Esophagus squamous epithelium (tissue), 5 donors: ENCODE measurements at regions not wholly inside any gene's neighbourhood (a gene's known extent, or its start where the extent isn't known, plus 50 kb on each side); places are given as distances from the start of the nearest gene placed in this dataset.

Source experiments
- DNase-seq: peaks from one replicate; lab custom pipeline; 2025; lab: John Stamatoyannopoulos, UW
- H3K27ac ChIP-seq, 4 donors: fragments of 200-600 bp; sonication (generic); one replicate each; pipeline ENCODE4 v1.5.1; 2016 to 2019; ENCODE audit warnings: mild to moderate bottlenecking in 1 of 4
- H3K27me3 ChIP-seq, 4 donors: fragments of 200-600 bp; sonication (generic); 1 replicate in 3 of 4; 2 replicates in 1 of 4; pipeline versions ENCODE4 v1.5.1 to v1.6.0; 2017 to 2021; ENCODE audit warnings: antibody characterized with exemption in 1 of 4
- H3K36me3 ChIP-seq, 3 donors: fragments of 200-600 bp; sonication (generic); one replicate each; pipeline ENCODE4 v1.5.1; 2016 to 2019
- H3K4me1 ChIP-seq, 3 donors: fragments of 200-600 bp; sonication (generic); one replicate each; pipeline ENCODE4 v1.5.1; 2017 to 2019
- H3K4me3 ChIP-seq, 4 donors: fragments of 200-600 bp; sonication (generic); 1 replicate in 3 of 4; 2 replicates in 1 of 4; pipeline ENCODE4 v1.5.1; 2016 to 2019; ENCODE audit warnings: mild to moderate bottlenecking in 2 of 4, moderate library complexity in 1 of 4
- H3K9me3 ChIP-seq, 3 donors: fragments of 200-600 bp; sonication (generic); one replicate each; pipeline ENCODE4 v1.5.1; 2016 to 2019
- POLR2A ChIP-seq, 4 donors: fragments of 450-650 bp; IDR thresholded peaks; one replicate each; pipeline ENCODE4 v1.6.1; 2017; ENCODE audit warnings: antibody characterized with exemption in 4 of 4, mild to moderate bottlenecking in 4 of 4, moderate library complexity in 3 of 4
- WGBS, 2 donors: methylation state at CpG; one replicate each; pipeline ENCODE4 v1.1.5; 2018; 5-methylcytosine and 5-hydroxymethylcytosine counted together
- intact Hi-C: fragments of 100-400 bp; cut with DNase I; formaldehyde crosslinking; loops from one replicate; pipeline ENCODE4 v1.15.0; 2022
- TF ChIP-seq, protein P1 (sequence below), 6 experiments: fragments of 450-650 bp in 4 of 6; fragments of 200-600 bp in 2 of 6; sonication (generic) in 2 of 6; IDR thresholded peaks; one replicate each; pipeline ENCODE4 v1.5.1; 2016 to 2019; ENCODE audit warnings: antibody characterized with exemption in 6 of 6, mild to moderate bottlenecking in 4 of 6, moderate library complexity in 4 of 6
- donor health status: DM: yes; HTN: yes; CAD: no.

DNA sequence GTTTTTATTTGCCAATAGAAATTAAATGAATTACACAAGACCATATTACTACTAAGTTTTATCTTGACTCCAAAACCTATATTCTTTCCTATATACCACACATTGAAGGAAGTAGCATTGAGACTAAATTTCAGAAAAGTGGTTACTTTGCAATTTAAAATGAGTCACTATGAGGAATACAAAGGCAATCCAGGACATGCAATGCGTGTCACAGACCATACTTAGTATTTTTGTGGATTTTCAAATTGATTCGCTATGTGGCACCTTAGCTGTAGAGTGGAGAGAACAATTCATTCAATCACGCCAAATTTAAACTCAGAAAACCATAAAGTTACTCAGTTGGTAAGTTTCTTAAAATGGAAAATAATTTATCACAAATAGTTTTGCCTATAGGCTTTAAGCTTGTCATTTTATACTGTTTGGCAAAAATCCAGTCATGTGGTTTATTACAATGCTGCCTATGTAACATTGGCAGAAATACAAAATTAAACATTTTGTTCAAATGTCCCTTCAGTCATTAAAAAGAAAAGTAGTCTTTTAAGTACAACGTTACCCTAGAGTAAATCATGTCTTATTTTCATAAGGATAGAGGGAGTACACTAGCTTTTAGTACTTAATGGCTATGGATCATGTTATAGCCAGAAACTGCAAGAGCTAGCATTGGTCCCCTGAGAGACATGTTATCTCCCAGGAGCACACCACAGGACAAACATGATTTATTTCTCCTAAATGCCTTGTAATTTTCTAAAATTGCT, 222.8 kb upstream of the CDH7 start:
- TF ChIP-seq POLR2A (IDR thresholded peaks at IDR 0.05), result no peak
- TF ChIP-seq, protein P1, sequence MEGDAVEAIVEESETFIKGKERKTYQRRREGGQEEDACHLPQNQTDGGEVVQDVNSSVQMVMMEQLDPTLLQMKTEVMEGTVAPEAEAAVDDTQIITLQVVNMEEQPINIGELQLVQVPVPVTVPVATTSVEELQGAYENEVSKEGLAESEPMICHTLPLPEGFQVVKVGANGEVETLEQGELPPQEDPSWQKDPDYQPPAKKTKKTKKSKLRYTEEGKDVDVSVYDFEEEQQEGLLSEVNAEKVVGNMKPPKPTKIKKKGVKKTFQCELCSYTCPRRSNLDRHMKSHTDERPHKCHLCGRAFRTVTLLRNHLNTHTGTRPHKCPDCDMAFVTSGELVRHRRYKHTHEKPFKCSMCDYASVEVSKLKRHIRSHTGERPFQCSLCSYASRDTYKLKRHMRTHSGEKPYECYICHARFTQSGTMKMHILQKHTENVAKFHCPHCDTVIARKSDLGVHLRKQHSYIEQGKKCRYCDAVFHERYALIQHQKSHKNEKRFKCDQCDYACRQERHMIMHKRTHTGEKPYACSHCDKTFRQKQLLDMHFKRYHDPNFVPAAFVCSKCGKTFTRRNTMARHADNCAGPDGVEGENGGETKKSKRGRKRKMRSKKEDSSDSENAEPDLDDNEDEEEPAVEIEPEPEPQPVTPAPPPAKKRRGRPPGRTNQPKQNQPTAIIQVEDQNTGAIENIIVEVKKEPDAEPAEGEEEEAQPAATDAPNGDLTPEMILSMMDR (IDR thresholded peaks at IDR 0.05), result no peak
- intact Hi-C loops, result no loop called here

DNA sequence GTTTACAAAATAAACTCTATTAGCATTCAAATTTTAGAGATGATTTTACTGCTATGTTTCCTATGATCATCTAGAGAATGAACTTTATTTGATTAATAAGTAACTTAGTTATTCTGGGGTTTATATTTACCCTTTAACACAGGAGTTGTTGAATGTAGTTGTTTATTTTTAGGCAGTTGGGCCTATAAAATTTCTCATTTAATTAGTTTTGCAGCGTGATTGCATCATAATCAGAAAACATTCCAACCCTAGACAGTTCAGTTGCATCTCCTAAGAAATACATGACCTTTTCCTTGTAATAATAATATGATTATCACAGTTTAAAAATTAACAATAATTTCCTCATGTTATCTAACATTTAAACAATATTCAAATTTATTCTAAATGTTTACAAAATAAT, 224.7 kb upstream of the CDH7 start:
- H3K27ac ChIP-seq, result no peak overlapping the region
- intact Hi-C loops, result no loop called here
- no peak for DNase-seq
- H3K27me3 ChIP-seq, result no peaks in the 10 kb centered on the region
- no peaks in the 10 kb centered on the region for H3K36me3 ChIP-seq
- no peak overlapping the region for H3K4me3 ChIP-seq
- 46 to 50% methylated on average over 1 of the region's 1 CpG for WGBS, 2 donors
- H3K4me1 ChIP-seq, result no peaks in the 10 kb centered on the region
- no peaks in the 10 kb centered on the region for H3K9me3 ChIP-seq
- TF ChIP-seq POLR2A (IDR thresholded peaks at IDR 0.05), result no peak
- TF ChIP-seq, protein P1 (IDR thresholded peaks at IDR 0.05), result no peak

More for the DNA sequence above, 222.8 kb upstream of the CDH7 start:
- no peaks in the 10 kb centered on the region for H3K27me3 ChIP-seq
- H3K4me1 ChIP-seq, result no peaks in the 10 kb centered on the region
- H3K9me3 ChIP-seq, result no peaks in the 10 kb centered on the region
- no peaks in the 10 kb centered on the region for H3K36me3 ChIP-seq
- 37% methylated on average over 4 of the region's 4 CpGs for WGBS, 2 donors
- H3K27ac ChIP-seq, result no peak overlapping the region
- no peak for DNase-seq
- H3K4me3 ChIP-seq, result no peak overlapping the region

DNA sequence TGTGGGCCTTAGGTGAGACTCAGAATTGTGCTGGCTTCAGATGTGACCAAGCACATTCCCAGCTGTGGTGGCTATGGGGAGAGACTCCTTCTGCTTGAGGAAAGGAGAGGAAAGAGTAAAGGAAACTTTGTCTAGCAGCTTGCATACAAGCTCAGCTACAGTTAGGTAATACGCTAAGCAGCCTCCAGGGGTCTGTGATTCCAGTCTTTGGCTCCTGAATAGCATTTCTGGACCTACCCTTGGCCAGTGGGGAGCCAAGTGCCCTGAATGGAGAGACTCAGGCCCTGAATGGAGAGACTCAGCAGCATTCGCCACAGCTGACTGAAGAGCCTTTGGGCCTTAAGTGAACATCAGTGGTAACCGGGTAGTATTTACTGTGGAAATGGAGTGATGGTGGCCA, 227.4 kb upstream of the CDH7 start:
- WGBS, 2 donors, result 86 to 97% methylated on average over 1 to 3 of the region's 3 CpGs
- intact Hi-C loops, result no loop called here

DNA sequence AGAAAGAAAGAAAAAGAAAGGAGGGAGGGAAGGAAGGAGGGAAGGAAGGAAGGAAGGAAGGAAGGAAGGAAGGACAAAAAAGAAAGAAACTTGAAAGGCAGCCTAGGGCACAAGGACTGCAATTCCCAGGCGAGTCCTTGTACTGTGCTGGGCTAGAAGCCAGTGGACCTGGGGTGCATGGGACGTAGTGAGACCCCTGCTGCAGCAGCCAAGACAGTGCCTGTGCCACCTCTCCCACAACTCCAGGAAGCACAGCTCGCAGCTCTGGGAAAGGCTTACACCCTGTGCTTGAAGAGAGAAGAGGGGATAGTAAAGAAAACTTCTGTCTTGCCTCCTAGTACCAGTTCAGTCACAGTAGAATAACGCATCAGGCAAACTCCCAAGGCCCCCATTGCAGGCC, 227.9 kb upstream of the CDH7 start:
- TF ChIP-seq POLR2A (IDR thresholded peaks at IDR 0.05), result no peak
- TF ChIP-seq, protein P1 (IDR thresholded peaks at IDR 0.05), result no peak
- intact Hi-C loops, result no loop called here
- H3K36me3 ChIP-seq, result no peaks in the 10 kb centered on the region
- H3K27me3 ChIP-seq, result no peaks in the 10 kb centered on the region
- no peak overlapping the region for H3K4me3 ChIP-seq
- no peak for DNase-seq
- H3K9me3 ChIP-seq, result no peaks in the 10 kb centered on the region
- no peaks in the 10 kb centered on the region for H3K4me1 ChIP-seq
- WGBS, 2 donors, result 56 to 63% methylated on average over 3 to 4 of the region's 4 CpGs
- H3K27ac ChIP-seq, result no peak overlapping the region

More for the DNA sequence above, 227.4 kb upstream of the CDH7 start:
- DNase-seq, result no peak
- Histone ChIP-seq H3K4me1 (no peaks in the 10 kb centered on the region), H3K27me3 (no peaks in the 10 kb centered on the region), H3K9me3 (no peaks in the 10 kb centered on the region), H3K27ac (no peak overlapping the region), H3K4me3 (no peak overlapping the region), H3K36me3 (no peaks in the 10 kb centered on the region)
- TF ChIP-seq POLR2A (IDR thresholded peaks at IDR 0.05), result no peak
- TF ChIP-seq, protein P1 (IDR thresholded peaks at IDR 0.05), result no peak

DNA sequence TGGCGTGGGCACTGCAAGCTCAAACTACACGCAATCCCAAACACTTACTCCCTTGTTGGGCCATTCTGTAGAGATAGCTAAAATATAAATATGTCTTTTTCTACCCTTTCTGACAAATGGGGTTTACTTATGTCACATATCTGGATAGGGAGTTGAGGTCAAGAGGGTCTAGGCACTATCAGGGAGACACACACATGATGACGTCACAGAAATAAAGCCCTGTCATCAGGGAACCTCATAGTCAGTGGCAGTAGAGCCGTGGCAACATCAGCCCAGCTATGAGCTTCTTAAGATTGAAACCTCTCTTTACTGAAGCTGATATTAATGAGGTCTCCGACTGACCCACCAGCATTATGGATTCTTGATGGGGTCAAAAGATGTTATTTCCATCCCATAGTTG, 234.6 kb upstream of the CDH7 start:
- no peak for DNase-seq
- intact Hi-C loops, result no loop called here
- no peaks in the 10 kb centered on the region for H3K4me1 ChIP-seq
- no peak overlapping the region for H3K27ac ChIP-seq
- H3K4me3 ChIP-seq, result no peak overlapping the region
- H3K9me3 ChIP-seq, result no peaks in the 10 kb centered on the region
- H3K27me3 ChIP-seq, result no peaks in the 10 kb centered on the region
- no peak for TF ChIP-seq POLR2A (IDR thresholded peaks at IDR 0.05)
- TF ChIP-seq, protein P1 (IDR thresholded peaks at IDR 0.05), result no peak
- 73 to 80% methylated on average over 5 of the region's 5 CpGs for WGBS, 2 donors
- no peaks in the 10 kb centered on the region for H3K36me3 ChIP-seq
